GM19238 (cell line): ENCODE measurements at regions not wholly inside any gene's neighbourhood (a gene's known extent, or its start where the extent isn't known, plus 50 kb on each side); places are given as distances from the start of the nearest gene placed in this dataset.

Experiments used
- DNase-seq: peaks from one replicate; pipeline ENCODE4 v3.0.0; 2011; ENCODE audit warnings: low spot score; ENCODE audit not compliant: insufficient read length

- DNase-seq: no peak
Observed at GRCh38 chr5:103428923-103429322, 133.7 kb downstream of the NUDT12 start.

DNA sequence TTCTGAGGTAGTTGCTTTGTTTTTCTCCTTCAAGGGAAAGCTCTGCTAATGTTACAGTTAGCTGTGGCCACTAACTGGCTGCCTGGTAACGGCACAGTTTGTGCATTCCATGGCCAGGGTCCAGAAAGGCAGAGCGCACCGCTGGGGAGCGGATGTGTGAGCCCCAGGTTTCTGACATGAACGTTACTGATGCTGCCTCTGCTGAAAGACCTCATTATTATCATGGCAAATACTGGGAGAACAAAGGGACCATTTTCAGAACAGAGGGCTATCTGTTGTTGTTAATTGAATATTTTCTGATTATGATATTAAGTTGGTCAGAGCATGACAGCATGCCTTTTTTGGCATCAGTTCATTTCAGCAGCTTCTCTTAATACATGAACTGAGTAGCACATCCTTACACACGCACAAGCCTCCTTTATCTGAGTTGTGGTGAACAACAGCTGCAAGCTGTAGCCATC, 134.1 kb downstream of the NUDT12 start:
- no peak for DNase-seq

DNA sequence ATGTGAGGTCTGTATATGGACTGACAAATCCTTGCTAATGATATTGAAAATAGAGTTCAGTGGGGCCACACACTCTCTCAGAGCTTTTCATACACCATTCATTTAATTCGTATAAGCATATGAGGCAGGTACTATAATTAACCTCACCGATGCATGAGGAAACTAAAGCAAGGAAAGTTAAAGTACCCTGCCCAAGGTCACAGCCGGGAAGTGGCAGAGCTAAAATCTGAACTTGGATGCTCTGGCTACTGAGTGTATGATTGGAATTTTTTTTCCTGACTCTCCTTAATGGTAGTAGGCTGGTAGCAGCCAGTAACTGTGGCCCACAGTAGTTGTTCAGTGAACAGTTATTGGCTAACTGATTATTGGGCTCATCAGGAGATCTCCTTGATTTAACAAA, 135.3 kb downstream of the NUDT12 start:
- no peak for DNase-seq

DNA sequence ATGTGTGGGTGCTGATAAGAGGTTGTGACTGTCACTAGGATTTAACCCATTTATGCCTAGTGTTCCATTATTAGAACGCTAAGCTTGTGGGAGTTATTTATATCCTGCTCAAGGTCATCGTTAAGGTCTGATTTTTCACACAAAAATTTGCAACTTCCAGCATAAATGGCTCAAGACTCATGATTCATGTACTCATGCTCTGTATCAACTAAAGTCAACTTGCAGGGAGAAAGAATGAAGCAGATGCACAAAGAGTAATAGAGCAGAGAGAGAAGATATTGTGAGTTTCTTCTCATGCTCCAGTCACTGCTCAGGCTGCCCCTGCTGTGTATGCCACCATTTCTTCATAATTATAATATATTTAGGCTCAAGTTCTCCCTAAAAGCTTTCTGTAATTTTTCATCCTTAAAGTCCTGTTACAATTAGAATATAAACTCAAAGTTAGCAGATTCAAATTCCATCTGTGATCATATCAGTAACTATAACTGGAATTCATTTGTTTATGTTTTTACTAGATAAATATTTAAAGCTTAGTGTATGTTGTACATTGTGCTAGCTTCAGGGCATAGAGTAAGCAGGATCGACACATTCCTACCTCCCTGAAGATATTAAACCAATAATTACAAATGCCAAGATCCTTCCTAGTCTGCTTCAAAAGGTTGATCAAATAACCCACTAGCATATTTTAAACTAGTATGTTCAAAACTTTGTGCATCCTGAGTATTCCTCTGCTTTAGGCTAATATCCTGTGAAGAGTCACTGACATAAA, 136.7 kb downstream of the NUDT12 start:
- no peak for DNase-seq

DNA sequence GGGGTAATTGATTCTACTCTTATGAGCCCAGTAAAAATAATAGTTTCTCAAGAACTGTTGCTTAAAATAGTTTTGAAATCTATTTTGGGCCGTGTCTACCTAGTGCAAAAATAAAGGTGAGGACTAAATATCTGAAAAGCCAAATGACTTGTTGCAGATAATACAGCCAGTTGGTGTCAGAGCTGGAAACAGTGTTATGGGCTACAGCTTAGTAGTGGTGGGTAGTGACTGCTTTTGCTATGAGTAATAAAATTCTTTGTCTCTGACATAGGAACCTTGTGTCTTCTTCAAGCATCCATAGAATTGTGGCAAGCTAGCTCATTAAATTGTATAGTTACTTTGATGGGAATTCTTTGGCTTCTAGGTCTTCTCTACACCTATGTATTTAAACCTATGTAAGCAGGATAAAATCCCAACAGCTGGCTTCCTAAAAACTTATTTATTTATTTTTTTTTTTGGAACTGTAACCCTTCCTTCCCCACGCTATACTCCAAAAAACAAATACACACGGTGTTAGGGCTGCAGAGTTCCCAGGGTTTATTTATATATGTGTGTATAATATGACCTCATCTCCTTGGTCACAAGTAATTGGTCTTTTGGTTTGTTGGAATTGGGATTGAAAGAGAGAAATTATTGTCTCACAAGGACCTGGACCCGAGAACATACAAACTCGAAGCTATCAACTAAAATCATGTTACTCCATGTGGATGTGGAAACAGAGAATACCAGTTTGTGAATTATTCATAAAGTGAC, 138.0 kb downstream of the NUDT12 start:
- no peak for DNase-seq

DNA sequence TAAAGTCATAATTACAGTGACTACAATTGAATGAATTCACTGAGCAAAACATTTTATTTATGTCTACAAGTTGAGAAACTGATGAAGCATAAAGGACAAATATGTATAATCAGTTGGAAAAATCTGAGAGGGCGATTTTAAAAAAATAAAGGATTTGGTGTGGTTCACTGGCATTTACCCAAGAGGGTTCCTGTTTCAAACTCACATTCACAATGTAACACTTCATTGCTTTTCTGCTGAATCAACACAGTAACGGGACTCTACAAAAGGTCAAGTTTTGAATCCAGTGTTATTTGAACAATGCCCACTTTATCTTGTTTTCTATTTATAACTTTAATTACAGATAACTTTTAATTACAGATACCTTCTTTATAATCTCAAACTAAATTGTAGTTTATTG, 138.6 kb downstream of the NUDT12 start:
- DNase-seq: no peak

- no peak for DNase-seq
Observed at GRCh38 chr5:103422756-103423155, 139.8 kb downstream of the NUDT12 start.

DNA sequence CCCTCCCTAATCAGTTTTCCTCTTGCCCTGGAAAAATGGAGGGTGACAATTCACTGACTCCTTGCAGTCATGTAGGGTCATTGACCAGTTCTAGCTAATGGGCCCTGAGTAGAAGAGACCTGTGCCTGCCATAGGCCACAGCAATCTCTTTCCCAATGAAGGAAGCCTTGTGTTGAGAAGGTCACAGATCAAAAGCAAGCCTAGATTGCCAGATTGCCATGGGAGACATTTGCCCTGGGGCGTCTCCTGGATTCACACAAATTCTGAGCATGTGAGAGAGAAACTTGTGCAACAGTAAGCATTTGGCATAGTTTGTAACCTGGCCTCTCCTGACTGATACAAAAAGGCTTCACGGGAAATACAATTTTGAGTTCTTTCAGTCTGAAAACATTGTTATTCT, 148.0 kb downstream of the NUDT12 start:
- no peak for DNase-seq

DNA sequence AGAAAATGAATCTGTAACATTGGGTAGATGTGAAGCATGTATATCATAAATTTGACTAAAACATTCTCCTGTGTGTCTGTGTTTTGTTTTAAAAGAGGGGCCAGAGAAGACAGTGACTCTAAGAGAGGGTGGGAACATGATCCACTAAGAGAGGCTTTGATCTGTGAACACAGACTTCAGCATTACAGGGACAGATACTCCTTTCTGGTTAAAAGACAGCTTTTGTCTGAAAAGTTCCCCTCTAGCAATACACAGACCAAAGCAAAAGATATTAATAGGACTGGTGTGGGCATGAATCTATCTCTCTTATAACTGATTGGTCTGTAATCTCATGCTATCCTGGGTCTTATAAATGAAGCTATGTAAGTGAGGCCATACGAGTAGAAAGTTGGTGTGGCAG, 150.9 kb downstream of the NUDT12 start:
- DNase-seq: no peak

- no peak for DNase-seq
Observed at GRCh38 chr5:103410172-103410571, 151.6 kb downstream of the MACIR start.

DNA sequence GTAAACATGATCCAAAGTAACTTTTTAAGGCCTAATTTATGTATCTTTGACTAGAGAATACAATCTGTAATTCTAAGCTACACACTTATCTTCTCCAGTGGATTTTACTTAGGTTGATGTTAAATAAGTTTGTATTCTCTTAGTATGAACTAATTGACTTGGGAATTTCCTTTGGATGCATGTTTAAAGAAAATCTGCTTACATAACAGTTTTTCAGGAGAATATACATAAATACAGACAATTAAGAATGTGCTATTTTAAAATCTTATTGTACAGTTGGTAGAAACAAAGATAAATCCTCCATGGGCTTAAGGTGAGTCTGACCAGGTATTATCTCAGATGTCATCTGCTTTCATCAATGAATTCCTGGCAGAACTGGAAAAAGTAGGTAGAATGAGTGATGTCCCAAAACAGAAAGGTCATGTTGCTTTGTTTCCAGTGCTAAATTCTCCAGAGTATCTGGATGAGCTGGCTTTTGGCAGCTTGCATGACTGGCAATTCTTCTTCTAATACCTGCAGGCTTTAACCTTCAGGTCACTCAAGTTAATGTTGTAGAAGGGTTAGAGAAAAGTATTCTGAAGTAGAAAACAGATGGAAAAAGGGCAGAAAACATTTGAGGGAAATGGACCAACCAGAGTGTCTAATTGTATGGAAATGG, 150.6 kb downstream of the MACIR start:
- DNase-seq: no peak

DNA sequence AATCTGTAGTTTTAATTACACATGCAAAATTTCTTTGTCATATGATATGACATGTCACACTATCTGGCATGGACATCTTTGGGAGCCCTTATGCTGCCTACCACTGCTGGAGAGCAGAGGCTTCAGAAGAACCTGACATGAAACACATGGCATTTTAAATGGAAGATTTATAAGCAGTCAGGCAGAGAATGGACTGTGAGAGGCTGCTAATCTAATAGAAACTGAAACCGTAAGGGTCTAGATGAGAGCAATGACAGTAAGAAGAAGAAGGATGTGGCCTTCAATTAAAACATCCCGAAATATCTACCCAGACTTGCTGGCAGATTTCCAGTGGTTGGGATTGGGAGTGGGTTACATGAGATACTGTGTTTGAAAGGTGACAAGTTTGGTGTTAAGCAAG, 149.8 kb downstream of the MACIR start:
- no peak for DNase-seq

- DNase-seq: no peak
Observed at GRCh38 chr5:103407402-103407801, 148.8 kb downstream of the MACIR start.

DNA sequence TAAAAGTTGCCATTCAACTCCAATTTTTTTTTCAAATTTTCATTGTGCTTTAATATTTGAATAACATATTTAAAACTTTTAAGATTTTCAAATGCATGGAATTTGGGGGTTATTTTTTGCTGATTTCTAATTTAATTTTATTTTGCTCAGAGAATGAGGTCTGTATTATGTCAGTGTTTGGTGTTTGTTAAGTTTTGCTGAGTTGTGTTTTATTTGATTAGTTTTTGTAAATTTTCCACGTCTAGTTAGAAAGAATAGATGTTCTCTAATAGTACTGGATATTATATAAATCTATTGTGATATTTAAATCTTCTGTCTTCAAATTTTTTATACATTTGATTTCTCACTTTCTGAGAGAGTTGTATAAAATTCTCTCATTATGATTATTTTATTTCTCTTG, 145.9 kb downstream of the MACIR start:
- DNase-seq: no peak

DNA sequence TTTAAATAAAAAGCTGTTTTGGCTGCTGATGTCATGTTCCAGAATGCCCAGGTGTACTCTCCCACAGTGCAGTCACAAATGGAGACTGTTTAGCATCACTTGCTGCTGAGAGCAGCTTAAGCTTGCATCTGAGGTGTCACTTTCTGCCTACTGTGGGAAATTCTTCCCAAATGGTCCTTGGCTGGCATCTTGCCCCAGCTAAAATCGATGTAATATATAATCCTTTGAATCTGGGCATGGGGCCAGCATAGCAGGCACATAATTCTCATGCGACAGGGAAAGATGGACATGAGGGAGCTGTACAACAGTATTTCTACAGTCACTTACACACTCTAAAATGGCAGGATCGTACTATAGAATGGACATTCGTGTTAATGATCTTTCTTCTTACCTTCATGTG, 144.3 kb downstream of the MACIR start:
- DNase-seq: no peak

GRCh38 chr5:103397739-103398581, 139.4 kb downstream of the MACIR start:
- DNase-seq: no peak

- DNase-seq: no peak
Observed at GRCh38 chr5:103394676-103395075, 136.1 kb downstream of the MACIR start.

DNA sequence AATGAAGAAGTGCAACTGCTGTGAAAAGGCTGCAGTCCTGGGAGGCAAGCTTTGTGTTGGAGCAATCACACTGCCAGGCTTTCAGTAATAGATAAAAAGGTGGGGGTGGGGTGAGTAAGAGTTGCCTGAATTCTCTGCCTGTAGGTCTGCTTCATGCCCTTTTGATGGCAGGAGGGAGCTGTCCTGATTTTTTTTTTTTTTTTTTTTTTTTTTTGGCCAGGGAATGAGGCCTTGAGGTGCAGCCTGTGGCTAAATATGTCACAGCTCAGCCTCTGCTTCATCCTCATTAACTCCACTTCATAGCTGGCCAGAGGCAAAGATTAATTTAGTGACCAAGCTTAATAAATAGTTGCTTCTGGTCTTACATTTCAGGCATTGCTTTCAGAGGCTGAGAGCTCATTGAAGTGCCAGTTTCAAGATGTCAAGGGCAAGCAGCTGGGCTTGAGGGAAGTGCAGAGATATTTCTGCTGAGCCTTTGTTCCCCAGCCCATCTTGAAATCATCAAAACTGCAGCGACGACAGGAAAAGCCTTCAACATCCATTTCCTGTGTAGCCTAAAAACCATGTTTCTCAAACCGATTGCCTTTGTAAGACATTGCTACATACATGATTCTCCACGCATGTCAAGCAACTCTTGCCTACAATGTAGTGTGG, 134.7 kb downstream of the MACIR start:
- no peak for DNase-seq

GRCh38 chr5:103391659-103392058, 133.1 kb downstream of the MACIR start:
- DNase-seq: no peak

DNA sequence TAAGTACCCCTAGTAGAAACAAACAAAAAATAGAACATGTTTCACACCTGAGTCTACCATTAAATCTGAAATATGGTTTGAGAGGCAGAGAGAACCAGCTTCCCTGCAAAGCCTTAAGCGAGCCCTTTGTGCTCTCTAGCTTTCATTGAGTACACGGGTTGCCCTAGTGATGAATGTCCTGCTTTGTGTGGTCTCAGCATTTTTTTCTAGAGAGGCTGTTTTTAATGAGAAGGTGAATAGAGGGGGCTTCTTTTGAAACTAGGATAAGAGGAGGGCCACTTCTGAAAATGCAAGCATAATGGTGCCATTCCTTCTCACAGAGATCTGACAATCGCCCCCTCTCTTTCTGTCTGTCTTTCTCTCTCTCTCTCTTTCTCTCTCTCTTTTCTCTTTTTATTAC, 131.3 kb downstream of the MACIR start:
- no peak for DNase-seq

GRCh38 chr5:103389357-103389756, 130.8 kb downstream of the MACIR start:
- DNase-seq: no peak
